Stimulated activated naive CD4-positive, alpha-beta T cell treated with Interleukin-2 at 50 U/mL for 16 hours (primary cell): ENCODE measurements at regions not wholly inside any gene's neighbourhood (a gene's known extent, or its start where the extent isn't known, plus 50 kb on each side); places are given as distances from the start of the nearest gene placed in this dataset.
"Not testable (repeated sequence)": the region's sequence is repeated elsewhere in the genome, so short reads cannot be mapped to it uniquely, and the experiment has no call there.

Experiments
- DNase-seq: peaks from one replicate; lab custom pipeline; 2025; lab: John Stamatoyannopoulos, UW

GRCh38 chr13:50156561-50157127 lies 141.4 kb downstream of the KCNRG start:
- DNase-seq = no peak

- no peak for DNase-seq
Measured at GRCh38 chr13:50158385-50159165, 143.3 kb downstream of the KCNRG start.

- DNase-seq = no peak
Measured at GRCh38 chr13:50159607-50160006, 144.4 kb downstream of the KCNRG start.

- no peak for DNase-seq
Measured at GRCh38 chr13:50161052-50161451, 145.8 kb downstream of the KCNRG start.

- no peak for DNase-seq
Measured at GRCh38 chr13:50162001-50162400, 146.8 kb downstream of the KCNRG start.

- no peak for DNase-seq
Measured at GRCh38 chr13:50162567-50162966, 147.3 kb downstream of the KCNRG start.

- DNase-seq = no peak
Measured at GRCh38 chr13:50167224-50167947, 152.1 kb downstream of the KCNRG start.

GRCh38 chr13:50167967-50168366 lies 152.7 kb downstream of the KCNRG start:
- no peak for DNase-seq

- DNase-seq = no peak
Measured at GRCh38 chr13:50168786-50169185, 153.5 kb downstream of the KCNRG start.

GRCh38 chr13:50170447-50171037 lies 155.3 kb downstream of the KCNRG start:
- no peak for DNase-seq

- no peak for DNase-seq
Measured at GRCh38 chr13:50171590-50172282, 156.5 kb downstream of the KCNRG start.

GRCh38 chr13:50173045-50173444 lies 157.8 kb downstream of the KCNRG start:
- DNase-seq = not testable (repeated sequence)

GRCh38 chr13:50174630-50175029 lies 159.4 kb downstream of the KCNRG start:
- DNase-seq = no peak

- DNase-seq = no peak
Measured at GRCh38 chr13:50179977-50180376, 164.7 kb downstream of the KCNRG start.

GRCh38 chr13:50185769-50186763 lies 170.8 kb downstream of the KCNRG start:
- DNase-seq = not testable (repeated sequence)

GRCh38 chr13:50187352-50188029 lies 172.2 kb downstream of the KCNRG start:
- DNase-seq = no peak

- no peak for DNase-seq
Measured at GRCh38 chr13:50188696-50189095, 173.5 kb downstream of the KCNRG start.

- no peak for DNase-seq
Measured at GRCh38 chr13:50189450-50189849, 174.2 kb downstream of the KCNRG start.

GRCh38 chr13:50191004-50191403 lies 175.8 kb downstream of the KCNRG start:
- no peak for DNase-seq

- no peak for DNase-seq
Measured at GRCh38 chr13:50192272-50192813, 177.1 kb downstream of the KCNRG start.
